HG03039 (cell line): ENCODE measurements at regions not wholly inside any gene's neighbourhood (a gene's known extent, or its start where the extent isn't known, plus 50 kb on each side); places are given as distances from the start of the nearest gene placed in this dataset.

Experiments used
- ATAC-seq: cut with Tn5 transposase; IDR thresholded peaks from one replicate; pipeline ENCODE4 v1.9.1; 2021; ENCODE audit warnings: mild to moderate bottlenecking, moderate library complexity; ENCODE audit not compliant: unreplicated experiment

DNA sequence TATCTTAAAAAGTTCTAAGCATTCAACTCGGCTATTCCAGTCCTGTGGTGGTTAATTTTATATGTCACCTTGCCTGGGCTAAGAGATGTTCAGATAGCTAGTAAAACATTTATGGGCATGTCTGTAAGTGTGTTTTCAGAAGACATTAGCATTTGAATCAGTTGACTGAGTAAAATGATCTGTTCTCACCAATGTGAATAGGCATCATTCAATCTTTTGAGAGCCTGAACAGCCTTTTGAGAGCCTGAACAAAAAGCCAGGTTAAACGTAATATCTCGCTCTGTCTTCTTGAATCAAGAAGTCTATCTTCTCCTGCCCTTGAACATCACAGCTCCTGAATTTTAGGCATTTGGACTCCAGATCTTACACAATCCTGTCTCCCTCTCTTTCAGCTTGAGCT lies 1266.1 kb downstream of the LRFN5 start:
- no peak for ATAC-seq

DNA sequence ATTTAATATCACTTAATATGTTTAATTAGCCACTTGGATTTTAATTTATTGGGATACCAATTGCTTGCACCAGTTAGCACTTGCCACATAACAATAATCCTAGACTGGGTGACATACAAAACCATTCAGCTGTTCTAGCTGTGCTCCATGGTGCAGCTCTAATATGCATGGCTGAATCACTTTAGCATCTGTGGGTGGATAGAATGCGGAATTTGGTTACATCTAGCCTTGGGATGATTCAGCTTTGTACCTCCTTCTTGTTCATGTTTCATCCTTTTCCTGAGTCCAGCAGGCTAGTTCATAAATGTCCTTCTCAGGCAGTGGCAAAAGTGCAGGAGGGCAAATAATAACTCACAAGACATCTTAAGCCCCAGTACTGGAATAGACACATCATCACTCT lies 1263.0 kb downstream of the LRFN5 start:
- no peak for ATAC-seq

DNA sequence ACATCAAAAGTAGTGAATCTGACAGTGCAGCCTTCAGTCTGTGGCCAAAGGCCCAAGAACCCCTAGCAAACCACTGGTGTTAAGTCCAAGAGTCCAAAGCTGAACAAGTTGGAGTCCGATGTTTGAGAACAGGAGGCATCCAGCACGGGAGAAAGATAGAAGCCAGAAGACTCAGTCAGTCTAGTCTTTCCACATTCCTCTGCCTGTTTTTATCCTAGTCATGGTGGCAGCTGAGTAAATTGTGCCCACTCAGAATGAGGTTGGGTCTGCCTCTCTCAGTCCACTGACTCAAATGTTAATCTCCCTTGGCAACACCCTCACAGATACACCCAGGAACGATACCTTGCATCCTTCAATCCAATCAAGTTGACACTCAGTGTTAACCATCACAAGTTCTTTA lies 1255.4 kb downstream of the LRFN5 start:
- no peak for ATAC-seq

DNA sequence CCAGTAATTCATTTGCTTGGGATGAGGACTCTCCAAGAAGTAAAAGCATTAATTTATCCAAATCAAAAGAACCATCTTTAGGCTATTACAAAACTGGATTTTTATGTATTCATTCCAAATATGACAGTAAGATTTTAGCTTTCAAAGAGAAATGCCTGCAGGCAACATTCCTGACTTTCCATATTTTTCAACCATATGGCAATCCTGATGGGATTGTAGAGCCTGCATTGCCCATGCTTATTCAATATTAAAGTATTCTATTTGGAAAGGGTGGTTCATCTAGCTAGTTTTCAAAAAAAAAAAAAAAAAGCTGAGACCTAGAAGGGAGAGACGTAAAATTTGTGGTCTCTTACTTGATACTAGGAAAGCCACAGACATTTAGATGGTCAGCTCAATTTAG lies 1253.7 kb downstream of the LRFN5 start:
- ATAC-seq: no peak

DNA sequence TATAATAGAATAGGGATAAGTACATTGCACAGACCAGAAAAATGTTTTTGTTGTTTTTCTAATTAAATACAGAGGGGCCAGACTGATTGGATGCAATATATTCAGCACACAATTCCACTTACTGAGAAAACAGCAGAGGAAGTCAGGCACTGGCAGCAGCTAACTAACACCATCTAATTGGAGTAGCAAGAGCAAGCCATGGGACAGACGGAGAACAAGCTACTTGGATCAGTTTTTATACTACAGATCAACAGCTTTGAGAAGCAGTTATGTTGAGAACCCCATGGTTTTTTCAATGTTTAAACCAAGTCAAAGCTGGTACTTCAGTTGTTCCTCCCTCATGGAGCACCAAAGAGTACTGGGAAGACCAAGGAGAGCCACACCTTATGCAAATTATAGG lies 1249.4 kb downstream of the LRFN5 start:
- no peak for ATAC-seq

DNA sequence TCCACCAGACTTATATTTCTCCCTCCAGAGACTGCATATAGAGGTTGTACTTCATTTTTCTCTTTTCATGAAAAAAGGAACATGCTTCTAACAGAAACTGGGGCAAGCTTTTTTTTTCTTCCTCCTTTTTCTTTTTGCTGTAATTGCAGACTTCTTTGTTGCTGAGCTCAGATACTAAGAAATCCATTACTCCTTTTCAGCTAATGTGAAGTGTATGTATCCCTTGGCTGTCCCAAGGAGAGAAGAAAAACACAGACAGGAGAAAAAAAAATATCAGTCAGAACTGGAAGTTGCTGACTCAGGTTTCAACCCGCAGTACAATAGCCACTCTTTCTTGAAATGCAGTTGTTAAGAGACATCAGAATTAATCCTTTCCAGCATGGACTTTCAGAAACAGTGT lies 1248.4 kb downstream of the LRFN5 start:
- ATAC-seq: no peak

DNA sequence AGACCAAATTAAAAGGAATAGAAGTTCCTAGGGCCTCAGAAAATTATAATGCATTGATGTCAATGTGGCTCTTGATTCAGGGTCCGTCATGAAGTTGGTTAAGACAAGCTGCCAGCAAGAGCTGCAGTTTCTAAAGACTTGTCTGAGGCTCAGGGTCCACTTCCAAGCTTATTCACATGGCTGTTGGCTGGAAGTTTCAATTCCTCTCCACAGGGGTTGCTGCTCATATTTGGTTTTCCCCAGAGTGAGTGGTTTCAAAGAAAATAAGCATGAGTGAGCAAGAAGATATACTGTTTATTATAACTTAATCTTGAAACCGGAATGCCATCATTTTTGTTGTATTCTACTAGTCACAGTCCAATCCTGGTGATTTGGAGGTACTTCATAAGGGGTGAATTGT lies 1247.4 kb downstream of the LRFN5 start:
- ATAC-seq: no peak

DNA sequence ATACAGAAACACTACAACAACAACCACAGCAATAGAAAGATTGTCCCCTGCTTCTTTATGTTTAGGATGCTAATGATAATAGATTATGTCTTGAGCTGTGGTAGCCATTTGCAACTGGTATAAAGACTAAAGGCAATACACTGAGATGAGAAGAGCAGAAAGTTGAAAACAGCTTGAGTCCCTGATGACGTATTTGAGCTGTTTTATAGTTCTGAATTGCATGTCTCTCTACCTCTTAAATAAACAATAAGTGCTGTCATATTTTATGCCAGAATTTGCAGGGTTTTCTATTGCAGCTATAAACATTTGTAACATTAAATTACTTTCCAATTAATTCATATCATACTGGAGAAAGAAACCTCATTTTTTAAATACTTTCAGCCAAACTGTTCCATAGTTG lies 1242.0 kb downstream of the LRFN5 start:
- ATAC-seq: no peak

DNA sequence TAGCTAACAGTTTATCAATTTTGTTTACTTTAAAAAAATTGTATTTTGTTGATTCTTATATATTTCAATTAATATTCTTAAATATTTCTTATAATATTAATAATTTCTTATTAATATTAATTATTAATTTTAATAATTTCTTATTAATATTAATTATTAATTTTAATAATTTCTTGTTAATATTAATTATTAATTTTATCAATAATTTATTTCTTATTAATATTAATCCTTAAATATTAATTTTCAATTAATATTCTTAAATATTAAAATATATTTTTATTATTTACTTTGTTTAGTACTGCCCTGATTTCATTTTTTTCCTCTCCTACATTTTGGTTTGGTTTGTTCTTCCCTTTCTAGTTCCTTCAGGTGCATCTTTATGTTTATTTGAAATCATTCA lies 1208.1 kb downstream of the LRFN5 start:
- ATAC-seq: no peak

DNA sequence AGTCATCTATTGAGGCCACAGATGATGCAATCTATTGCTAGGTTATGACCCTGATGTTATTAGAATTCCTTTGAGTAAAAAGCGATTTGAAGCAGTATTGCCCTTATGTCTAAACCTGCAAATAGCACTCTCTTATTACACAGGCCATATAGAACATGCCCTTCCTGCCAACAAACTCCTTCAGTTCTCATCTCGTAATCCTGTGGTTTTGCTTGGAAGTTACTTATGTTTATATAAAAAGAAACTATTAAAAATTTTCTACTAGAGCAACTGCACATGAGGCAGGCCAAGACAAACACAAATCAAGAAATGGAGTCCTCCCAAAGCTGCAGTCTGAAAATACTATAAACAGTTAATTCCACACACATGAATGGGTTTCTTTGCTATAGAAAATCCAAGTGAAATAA lies 1200.2 kb downstream of the LRFN5 start:
- ATAC-seq: no peak

DNA sequence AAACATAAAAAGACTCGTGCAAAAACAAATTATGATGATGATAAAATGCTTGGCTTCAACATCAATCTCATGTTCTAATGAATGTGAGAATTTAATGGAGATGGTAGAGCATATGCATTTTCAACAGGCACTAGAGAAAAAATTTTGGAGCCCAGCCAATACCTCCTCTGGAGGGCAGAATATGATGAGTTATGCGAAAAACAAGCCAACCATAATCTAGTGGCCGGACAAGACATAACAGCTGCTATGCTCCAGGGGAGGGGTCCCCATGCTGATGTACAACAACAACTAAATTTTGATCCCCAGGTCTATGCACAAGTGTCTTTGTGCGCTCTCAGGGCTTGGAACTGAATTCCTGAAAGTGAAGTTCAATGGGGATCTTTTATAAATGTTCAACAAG lies 1197.5 kb downstream of the LRFN5 start:
- no peak for ATAC-seq

DNA sequence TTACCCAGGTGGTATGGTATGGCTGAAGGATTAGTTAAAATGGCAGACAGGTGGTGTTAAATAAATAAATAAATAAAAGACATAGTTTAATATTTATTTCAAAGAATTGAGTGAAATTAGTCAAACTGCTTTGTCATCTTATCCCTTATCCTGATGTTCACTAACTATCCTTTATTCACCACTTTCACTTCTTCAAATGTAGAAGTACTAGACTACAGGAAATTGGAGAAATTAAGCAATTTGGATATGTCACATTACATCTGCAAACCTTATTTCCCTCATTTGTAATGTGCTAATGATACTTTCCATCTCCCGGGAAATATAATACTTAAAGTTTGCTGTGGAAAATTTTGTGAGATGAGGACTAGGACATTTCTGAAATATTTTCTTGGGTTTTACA lies 1195.7 kb downstream of the LRFN5 start:
- ATAC-seq: no peak

DNA sequence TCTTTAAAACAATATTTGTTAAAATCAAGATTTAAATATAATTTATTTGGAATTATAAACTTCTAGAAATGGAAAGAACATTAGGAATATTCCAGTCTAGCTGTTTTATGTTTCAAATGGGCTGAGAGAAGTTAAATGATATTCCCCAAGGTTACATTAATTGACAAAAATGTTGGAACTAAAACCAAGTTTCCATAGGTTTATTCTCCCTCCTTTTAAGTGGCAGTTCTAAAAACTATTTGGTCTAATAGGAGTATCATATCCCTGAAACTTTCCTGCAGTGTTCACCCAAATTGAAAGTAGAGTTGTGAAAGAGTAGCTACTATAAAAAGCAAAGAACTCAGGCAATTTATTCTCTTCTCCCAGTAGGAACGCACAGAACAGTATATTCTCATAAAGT lies 1185.5 kb downstream of the LRFN5 start:
- ATAC-seq: no peak

DNA sequence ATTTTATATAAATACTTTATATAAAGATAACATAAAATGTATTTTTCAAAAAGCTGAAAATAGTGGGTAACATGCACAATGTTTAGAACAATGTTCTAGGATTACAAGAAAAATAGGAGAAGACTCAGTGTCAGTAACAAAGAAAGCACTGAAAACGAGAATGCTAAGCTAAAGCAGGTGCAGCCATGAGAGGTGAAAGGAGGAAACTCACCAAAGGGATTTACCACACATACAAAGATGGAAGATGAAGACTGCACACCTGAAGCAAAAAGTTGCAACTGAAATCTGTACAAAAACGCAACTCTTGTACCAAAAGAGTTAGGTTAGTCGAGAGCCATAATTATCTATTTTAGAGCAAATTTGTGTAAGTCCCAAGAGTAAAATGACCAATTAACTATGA lies 1176.1 kb downstream of the LRFN5 start:
- no peak for ATAC-seq

DNA sequence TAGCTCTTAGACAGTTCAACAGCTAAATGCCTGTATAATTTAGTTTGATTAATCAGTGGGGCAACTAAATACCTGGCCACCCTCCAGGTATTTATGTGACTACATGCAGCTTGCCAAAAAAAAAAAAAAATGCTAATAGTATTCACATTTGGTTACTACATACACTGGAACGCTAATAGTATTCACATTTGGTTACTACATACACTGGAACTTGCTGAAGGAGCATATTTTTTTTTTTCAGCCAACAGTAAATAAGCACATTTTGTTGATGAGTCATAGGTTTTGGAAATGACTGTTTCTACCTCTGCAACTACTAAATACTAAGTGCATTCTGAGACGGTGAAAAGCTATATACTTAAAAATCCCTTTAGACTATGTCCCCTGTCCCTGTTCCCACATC lies 1172.3 kb downstream of the LRFN5 start:
- ATAC-seq: no peak

DNA sequence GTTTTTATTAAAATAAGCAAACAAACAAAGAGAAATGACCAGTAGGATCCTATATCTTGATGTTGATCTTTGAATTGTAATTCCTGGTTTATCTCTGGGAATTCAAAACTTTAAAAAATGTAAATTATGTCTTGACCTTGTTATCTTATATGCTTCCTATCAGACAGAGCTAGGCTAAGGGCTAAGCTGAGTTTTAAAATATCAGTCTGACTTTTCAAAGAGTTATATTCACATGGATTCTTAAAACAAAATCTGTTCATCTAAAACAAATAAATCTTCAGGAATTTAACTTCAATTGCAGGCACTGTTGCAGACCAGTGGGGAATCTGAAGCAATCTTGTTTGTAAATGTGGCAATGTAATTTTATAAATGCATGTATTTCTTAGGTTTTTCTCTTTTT lies 1144.1 kb downstream of the LRFN5 start:
- ATAC-seq: no peak

DNA sequence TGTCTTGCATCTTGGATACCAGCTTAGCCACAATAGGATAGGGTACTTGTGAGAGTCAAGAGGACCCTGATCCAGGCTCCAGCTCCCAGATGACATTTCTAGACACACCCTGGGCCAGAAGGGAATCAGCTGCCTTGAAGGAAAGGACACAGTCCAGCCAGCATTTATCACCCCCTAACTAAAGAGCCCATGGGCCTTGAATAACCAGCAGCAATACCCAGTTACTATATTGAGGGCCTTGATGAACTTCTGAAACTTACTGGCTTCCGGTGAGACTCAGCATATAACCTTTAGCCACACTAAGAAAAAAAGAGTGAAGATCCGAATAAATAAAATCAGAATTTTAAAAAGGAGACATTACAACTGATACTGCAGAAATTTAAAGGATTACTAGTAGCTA lies 1135.4 kb downstream of the LRFN5 start:
- ATAC-seq: no peak

DNA sequence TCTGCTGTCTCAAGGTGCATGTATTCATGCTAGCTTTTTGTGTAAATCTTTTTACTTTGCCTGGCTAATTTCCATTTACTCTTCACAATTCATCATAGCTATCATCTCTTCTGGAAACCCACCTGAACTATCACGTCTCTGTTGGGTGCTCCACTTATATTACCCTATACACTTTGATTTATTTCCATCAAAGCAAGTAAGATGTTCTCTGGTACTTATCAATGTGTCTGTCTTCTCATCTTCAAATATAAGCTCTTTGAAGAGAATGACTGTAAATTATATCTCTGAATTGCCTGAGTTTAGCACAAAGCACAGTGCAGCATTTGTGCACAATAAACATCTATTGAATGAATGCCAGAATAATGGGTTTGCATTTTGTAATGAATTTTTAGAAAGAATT lies 1129.7 kb downstream of the LRFN5 start:
- no peak for ATAC-seq

DNA sequence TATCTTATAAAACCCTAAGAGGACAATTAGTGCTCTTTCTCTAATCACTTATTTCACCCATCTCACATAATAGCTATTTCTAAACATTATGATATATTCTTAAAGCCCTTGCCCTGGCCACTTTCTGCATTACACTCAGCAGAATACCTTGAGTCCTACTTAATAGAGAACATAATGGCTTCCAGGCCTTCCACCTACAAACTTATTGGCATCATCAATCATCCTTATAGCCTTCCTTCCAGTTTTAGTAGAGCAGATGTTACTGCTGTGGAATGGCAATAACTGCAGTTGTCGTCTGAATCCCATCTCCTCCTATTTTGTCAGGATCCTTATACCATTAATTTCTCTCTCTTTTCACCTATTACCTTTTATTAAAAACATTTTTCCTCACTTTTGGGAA lies 1127.4 kb downstream of the LRFN5 start:
- ATAC-seq: no peak

DNA sequence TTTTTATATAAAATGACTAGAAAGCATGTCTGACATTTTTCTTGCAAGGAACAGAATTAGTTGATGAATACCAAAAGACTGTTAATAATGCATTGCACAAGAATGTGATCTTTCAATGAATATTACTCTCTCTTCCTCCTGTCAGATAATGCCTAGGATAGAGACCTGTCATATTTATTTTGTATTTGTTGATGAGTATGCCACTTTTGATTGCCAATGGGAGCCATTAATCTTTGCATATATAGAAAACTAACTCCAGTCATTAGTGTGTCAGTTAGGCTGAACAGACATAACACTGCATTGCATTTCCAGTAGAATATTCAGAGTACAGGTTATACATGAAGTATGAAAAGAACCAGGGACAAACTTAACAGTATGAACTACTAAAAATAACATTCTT lies 1125.3 kb downstream of the LRFN5 start:
- ATAC-seq: no peak

DNA sequence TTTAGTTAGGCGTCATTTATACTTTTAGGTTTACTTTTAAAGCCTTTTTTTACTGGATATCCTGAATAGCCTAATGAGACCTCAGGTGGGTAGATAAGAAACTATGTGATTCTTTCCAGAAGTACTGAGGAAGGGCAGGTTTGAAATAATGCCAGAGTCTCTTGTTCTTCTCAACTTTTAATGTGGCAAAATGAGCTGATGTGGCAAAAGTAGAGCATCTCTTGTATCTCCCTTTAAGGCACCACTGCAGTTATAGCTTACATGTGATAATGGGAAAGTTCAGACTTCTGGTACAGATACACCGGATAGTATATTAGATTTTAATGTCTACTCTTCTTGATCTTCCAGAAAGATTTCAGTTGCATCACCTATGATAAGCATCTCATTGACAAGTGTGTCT lies 1124.8 kb downstream of the LRFN5 start:
- ATAC-seq: no peak

DNA sequence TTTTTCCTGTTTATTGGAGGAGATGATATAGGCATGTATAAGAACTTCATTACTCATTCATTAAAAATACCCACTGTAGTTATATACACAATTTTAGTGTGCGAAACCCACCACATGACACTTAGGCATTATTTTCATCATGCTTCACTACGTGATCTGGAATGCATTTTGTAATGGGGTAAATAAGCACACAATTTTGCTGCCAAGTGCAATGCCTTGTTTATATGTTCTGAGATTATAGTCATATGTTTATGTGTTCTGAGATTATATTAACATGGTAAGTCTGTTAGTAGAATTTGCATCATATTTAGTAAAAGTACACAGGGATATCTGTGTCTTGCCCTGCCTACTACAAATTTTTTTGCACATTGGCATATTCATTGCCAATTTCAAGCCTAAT lies 1123.0 kb downstream of the LRFN5 start:
- ATAC-seq: no peak

DNA sequence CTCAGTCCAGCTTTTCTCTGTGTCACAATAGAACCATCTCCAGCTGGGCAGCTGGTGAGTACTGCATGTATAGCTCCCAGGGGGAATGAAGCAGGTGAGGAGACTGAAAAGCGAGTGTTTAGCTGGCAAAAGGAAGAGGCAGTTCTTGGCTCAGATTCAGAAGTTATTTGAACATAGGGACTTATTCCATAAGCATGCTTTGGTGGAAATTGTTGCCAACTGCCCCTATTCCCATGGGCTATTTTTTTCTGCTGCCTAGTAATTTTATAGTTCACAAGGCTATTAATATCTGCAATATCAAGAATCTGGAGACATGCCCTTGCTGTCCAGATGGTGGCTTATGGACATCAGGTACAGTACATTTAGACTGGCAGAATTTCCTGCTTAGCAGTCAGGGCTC lies 1112.7 kb downstream of the LRFN5 start:
- no peak for ATAC-seq

DNA sequence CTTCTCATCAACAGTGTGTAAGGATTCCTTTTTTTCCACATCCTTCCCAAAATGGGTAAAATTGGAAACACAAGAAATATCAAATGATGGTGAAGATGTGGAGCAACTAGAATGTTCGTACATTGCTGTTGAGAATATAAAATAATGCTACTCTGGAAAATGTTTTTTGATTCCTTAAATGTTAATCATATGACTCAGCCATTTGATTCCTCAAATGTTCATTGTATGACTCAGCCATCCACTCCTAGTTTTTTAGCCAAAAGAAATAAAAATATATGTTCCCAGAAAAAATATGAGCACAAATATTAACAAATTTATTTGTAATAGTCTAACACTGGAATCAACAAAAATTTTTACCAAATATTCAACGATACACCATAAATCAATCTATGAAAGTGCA lies 1108.6 kb downstream of the LRFN5 start:
- no peak for ATAC-seq
